ENCODE measurements at regions not wholly inside any gene's neighbourhood (a gene's known extent, or its start where the extent isn't known, plus 50 kb on each side); places are given as distances from the start of the nearest gene placed in this dataset.

- TF ChIP-seq CTCF (IDR thresholded peaks at IDR 0.05) (no peak), EZH2 (IDR thresholded peaks at IDR 0.05) (no peak)
Observed at GRCh38 chr13:87778128-87778527, 107.0 kb downstream of the SLITRK5 start.

Data from neural progenitor cell (in vitro differentiated cells).